Stimulated activated CD4-positive, alpha-beta T cell treated with anti-CD3 and anti-CD28 coated beads, Interleukin-1b, Interleukin-23, amount 100 ng/mL, for 48 hours (primary cell): ENCODE measurements at regions not wholly inside any gene's neighbourhood (a gene's known extent, or its start where the extent isn't known, plus 50 kb on each side); places are given as distances from the start of the nearest gene placed in this dataset.

ENCODE experiments used
- DNase-seq: peaks from one replicate; pipeline ENCODE4 v3.0.0-alpha.2; 2020

DNA sequence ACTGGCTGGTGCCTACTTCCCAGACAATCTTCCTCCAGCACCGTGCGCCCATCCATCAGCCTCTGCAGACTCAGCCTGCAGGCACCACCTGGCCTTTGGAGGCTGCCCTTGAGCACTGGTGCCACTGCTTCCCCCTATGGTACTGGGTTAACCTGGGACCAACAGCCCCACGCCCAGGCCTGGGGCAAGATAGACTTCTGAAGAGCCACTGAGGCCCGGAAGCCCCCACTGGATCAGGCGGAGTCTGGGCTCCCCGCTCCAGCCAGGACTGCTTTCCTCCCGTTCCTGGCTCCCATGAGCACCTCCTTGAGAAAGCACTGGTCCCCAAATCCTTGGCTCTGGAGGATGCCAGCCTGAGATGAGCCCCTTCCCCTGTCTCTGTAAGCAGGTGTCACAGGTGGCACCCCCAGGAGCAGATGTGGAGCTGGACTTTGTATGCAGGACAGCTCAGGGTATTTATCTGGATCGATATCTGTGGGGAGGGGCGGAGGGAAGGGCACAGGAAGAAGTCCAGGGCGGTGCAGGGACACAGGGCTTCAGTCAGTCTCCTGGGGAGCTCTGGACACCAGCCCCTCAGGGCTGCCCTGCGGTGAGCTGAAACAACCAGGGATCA is 206.5 kb upstream of the PPP2R2D start:
- no peak for DNase-seq

DNA sequence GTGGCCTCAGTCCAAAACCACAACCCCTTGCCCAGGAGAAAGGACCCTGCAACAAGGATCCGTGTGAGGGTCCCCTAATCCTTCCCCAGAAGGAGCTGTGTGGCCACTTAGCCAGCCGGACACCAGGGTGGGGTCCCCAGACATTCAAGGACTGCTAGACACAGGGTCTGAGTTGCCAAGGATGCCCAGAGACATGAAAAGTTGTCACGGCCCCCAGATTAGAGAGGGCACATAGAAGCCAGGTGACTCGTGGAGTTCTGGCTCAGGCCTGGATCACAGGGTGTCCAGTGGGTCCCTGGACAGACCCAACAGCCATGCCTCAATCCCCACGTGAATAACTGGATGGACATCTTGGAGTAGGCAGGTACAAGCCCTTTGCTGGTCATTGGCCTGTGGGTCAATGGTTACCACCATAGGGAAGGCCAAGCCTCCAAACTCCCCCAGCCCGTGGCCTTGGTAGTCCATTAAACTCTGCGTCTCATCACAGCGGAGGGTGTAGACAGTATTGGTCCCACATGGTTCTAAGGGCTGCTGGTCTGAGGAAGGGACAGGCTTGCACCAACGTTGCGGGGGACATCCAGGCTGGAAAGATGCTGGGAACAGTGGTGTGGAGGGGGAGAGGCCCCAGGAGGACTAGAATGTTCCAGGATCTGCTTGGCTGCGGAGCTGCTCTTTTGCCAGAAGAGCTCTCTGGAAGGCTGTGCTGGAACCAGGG is 205.9 kb upstream of the PPP2R2D start:
- no peak for DNase-seq

- no peak for DNase-seq
Measured at GRCh38 chr10:131695496-131696165, 205.2 kb upstream of the PPP2R2D start.

- DNase-seq = no peak
Measured at GRCh38 chr10:131697476-131698128, 203.2 kb upstream of the PPP2R2D start.

DNA sequence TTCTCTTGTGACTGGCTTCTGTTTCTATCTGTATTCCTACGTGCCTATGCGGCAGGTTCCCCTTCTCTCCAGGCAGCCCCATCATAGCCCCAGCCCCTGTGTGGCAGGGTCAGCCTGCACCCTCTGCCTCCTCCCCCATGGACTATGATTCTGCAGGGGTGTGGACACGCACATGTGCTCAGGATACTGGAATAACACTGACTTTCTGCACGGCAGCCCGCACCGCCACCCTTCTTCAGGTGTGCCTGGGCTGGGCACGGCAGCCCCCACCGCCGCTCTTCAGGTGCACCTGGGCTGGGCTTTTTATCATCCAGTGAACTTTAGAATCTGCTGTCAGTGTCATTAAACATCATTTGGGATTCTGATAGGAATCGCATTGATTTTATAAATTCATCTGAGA is 202.6 kb upstream of the PPP2R2D start:
- DNase-seq = no peak

- no peak for DNase-seq
Measured at GRCh38 chr10:131698986-131699385, 201.8 kb upstream of the PPP2R2D start.

GRCh38 chr10:131700032-131700431 is 200.8 kb upstream of the PPP2R2D start:
- no peak for DNase-seq

- DNase-seq = no peak
Measured at GRCh38 chr10:131700506-131700905, 200.3 kb upstream of the PPP2R2D start.

GRCh38 chr10:131701131-131701947 is 199.5 kb upstream of the PPP2R2D start:
- DNase-seq = no peak

DNA sequence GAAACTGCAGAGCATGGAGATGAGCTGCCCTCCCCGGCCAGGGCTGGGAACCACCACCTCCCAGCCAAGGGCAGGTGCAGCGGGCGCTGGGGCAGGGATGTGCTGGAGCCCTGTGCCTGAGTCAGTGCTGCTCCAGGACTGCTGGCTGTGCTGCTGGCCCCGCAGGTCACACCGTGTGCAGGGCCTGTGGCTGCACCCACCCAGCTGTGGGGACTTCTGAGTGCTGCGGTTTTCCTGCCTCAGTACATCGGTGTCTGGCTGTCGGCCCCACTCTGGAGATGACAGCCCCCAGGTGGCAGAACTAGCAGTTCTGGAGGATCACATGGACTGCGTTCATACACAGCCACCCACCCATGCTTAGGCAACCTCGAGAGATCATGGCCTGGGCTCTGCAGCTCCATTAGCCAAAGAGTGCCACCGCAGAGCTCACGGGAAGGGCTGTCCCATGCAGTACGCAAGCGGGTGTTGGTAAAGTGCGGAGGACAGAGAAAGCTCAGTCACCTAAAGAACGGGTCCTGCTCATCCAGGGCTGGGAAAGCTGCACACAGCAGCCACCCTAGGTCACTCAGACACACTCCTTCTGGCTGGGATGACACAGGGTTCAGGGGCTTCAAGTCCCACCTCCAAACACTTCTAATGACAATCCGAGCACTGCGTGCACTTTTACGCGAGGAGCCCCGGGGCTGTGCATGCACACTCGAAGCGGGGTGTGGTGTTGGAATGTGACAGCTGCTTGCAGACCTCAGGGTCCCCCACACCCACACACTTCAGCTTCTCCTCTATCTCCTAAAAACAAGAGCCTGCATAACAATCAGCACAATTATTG is 198.1 kb upstream of the PPP2R2D start:
- no peak for DNase-seq

GRCh38 chr10:131703541-131703940 is 197.3 kb upstream of the PPP2R2D start:
- DNase-seq = no peak

DNA sequence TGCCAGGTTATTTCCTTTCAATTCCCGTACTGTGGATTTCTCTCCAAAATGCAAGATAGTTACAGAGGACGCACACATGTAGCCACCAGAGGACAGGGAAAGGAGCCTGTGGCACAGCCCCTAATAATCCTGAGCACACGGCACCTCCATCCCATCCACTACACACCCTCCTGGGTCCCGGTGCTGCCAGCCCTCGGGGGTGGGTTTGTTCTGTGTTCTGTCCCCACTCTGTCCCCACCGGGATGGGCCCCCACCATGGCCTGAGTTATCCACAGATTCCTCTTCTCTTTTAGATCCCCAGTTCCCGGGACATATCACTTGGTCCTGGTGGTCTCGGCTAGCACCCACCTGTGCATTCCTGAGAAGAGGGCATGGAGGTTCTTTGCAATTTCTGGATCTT is 196.9 kb upstream of the PPP2R2D start:
- no peak for DNase-seq

DNA sequence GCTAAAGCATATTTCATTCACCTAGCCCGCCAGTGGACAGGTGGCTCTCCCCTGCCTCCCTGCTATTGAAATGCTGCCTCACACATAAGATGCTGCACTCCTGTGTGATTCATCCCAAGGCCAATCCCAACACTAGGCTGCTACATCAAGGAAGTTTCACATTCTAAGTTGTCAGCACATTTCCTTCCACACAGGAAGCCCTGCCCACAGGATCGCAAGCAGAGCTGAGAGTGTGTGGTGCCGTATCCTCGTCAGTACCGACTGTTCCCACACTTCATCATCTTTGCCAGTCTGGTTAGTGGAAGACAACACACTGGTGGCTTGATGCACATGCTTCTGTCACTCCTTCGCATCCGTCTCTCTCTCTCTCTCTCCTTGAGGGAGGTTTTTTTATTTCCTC is 194.3 kb upstream of the PPP2R2D start:
- no peak for DNase-seq

DNA sequence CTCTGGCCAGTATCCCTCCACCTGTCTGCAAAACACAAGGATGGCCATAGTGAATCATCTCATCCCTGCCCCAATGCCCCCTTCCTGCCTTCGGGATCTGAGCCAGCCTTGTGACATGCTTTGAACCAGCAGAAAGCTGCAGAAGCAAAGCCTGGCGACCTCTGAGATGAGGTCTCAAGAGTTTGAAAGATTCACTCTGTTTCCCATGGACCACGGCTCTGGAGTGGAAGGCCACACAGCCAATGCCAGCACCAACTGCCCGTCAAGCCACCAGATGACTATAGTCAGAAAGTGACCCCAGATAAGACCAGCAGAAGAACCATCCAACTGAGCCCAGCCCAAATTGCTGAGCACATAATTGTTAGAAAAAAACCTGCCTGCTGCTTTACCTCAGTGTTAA is 193.9 kb upstream of the PPP2R2D start:
- DNase-seq = no peak

- no peak for DNase-seq
Measured at GRCh38 chr10:131708225-131708880, 192.5 kb upstream of the PPP2R2D start.

GRCh38 chr10:131710142-131710861 is 190.5 kb upstream of the PPP2R2D start:
- no peak for DNase-seq

DNA sequence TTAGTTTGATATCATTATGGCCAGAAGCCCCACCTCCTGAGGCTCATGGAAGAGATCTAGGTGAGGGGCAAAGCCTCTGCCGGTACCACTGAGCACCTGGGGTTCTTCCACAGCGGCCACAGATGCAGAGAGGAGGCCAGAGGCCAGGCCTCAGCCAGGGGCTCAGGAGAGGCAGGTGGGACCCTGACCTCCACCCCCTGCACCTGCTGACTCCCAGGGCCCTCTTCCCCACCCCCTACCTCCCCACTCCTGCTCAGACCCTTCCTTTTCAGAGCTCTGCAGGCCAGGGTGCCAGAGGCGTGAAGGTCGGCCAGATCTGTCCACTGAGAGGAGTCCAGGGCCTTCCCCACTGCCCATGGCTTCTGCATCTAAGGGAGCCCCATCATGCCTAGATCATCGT is 178.7 kb upstream of the PPP2R2D start:
- DNase-seq = no peak

DNA sequence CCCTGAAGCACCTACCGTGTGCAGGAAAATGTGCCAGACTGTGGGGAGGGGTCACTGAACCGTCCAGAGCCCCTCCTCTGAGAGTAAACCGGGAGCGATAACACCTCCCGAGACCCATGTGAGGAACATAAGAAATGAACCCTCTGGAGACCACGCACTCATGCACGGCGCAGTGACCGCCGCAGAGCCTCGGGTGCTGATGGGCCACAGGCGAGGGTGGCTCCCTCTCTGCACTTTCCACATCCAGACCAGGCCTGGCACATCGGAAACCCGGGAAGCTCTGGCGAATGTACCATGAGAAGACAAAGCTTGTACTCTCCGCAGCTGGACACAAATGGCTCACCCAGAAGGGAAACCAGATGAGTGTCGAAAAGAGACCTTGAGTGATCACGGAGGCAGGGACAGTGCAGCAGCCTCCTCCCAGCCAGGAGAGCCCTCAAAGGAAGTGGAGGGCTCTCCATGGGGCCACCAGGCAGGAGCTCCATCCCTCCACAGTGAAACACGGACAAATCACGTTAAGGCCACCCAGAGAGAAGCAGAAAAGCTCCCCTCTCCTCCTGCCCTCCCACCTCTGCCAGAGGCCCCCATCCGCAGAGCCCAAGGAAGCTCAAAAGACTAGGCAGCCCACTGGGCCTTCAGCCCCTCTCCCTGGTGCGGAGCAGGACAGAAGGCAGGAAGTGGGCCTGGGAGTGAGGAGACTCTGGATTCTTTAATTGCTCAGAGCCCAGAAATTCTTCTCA is 178.1 kb upstream of the PPP2R2D start:
- no peak for DNase-seq

GRCh38 chr10:131723297-131724168 is 177.3 kb upstream of the PPP2R2D start:
- DNase-seq = no peak
